HG03439 (cell line): ENCODE measurements at regions not wholly inside any gene's neighbourhood (a gene's known extent, or its start where the extent isn't known, plus 50 kb on each side); places are given as distances from the start of the nearest gene placed in this dataset.
"Not testable (repeated sequence)": the region's sequence is repeated elsewhere in the genome, so short reads cannot be mapped to it uniquely, and the experiment has no call there.

Experiments used
- ATAC-seq: cut with Tn5 transposase; IDR thresholded peaks from one replicate; pipeline ENCODE4 v1.9.1; 2021; ENCODE audit warnings: mild to moderate bottlenecking, moderate library complexity; ENCODE audit not compliant: unreplicated experiment

DNA sequence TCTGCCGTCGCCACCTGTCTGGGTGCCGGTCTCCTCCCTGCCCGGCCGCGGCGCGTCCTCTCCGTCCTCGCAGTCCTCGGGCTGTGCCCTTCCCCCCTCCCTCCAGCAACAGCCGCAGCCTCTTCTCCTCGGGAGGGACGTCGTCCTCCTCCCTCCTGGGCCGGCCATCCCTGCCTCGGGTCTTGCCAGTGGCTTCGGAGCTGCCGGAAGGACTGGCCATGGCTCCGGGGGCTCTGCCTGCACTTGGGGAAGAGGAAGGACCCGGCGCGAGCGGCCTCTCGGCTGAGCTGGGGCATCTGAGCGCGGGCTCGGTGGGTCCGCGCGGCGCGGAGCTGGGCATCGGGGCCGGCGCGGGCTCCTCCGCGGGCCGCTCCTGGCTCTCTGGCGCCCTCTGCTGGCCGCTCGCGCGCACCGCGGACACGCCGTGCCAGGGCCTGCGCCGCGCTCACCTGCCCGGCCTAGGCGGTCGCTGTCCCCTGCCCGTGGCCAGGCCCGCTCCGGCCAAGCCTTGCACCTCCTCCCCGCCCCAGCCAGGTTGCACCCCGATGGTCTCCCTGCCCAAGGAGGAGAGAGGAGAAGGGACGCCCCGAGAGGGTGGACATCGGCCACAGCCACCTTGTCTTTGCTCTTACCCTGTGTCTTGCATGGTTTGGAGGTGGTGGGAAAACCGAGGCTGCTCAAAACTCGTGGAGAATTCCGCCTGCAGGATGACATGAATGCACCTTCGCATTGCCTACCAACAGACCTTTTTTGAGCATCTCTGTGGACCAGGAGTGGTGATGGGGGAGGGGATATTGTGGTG, 83.9 kb upstream of the FRG2C start:
- ATAC-seq: not testable (repeated sequence)

DNA sequence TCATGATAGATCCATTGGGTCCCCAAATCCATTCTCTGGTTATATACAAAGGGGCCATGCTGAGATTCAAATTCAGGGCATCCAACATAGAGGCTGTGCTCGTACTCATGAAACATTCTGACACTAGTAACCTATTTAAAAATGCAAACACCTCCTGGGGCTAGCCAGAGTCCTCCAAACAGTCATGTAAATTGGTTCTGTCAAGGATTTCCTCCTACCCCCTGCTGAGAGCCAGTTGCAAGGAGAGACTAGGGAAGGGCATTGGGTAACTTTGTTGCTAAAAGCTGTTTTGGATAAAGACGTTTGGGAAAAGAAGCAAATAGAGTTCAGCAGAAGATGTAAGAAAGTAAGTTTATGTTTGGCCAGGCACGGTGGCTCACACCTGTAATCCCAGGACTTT, 81.6 kb upstream of the FRG2C start:
- ATAC-seq: not testable (repeated sequence)

DNA sequence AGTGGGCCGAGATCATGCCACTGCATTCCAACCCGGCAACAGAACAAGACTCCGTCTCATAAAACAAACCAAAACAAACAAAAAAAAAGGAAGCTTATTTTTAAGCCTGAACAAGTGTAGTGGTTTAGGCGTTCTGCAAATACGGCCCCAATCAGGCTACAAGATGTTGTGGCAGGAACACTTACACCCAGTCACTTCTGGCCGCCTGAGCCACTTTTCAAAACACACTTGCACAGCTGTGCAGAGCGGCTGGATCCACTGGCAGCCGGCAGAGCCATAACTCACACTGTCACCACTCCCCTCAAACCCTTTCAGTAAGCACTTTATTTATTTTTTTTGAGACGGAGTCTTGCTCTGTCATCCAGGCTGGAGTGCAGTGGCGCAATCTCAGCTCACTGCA, 81.0 kb upstream of the FRG2C start:
- not testable (repeated sequence) for ATAC-seq

DNA sequence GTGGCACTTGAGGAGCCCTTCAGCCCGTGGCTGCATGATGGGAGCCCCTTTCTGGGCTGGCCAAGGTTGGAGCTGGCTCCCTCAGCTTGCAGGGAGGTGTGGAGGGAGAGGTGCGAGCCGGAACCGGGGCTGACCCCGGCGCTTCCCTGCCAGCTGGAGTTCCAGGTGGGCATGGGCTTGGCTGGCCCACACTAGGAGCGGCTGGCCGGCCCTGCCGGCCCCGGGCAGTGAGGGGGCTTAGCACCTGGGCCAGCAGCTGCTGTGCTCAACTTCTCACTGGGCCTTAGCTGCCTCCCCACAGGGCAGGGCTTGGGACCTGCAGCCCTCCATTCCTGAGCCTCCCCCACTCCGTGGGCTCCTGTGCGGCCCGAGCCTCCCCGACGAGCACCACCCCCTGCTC, 76.4 kb upstream of the FRG2C start:
- ATAC-seq: not testable (repeated sequence)

DNA sequence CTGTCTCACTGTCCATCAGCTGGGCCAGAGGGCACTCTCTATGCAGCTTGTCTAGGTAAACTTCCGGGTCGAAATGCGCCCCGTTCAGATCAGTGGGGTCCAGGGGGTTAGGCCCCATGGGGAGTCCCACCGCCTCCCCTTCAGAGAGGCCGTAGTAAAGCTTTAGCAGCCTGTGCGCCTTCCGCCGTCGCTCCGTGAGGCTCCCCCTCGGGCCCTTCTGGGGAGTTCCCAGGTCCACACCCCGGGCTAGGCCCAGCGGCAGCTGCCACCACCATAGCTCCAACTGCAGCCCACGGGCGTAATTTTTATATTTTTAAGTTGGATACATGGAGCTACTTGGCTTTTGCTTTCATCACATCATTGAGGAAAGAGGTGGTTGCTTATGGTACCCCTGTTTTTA, 73.7 kb upstream of the FRG2C start:
- not testable (repeated sequence) for ATAC-seq

DNA sequence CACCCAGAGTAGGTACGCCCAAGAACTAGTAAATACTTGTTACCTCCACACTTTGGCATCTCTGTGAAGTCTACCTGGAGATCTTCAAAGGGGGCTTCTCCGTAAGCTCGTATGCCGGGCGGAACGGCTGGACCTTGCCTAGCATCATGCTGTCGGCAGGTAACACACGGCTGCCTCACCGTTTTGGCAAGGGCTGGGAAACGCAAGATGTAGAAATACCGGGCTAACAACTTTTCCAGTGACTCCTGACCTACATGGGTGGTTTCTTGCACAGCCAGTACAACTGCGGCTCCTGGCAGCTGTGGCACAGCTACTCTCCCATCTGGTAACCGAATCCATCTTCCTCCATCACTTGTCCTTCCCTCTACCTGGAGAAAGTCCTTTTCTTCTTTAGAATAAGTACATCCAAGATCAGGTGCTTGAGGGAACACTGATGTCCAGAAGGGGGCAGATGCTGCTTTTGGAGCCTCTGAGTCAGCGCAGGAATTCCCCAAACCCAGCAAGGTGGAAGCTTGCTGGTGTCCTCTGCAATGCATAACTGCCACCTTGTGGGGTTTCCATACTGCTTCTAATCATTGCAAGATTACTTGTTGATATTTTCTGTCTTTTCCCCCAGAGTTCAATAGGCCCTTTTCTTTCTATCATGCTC, 59.7 kb upstream of the FRG2C start:
- ATAC-seq: not testable (repeated sequence)

DNA sequence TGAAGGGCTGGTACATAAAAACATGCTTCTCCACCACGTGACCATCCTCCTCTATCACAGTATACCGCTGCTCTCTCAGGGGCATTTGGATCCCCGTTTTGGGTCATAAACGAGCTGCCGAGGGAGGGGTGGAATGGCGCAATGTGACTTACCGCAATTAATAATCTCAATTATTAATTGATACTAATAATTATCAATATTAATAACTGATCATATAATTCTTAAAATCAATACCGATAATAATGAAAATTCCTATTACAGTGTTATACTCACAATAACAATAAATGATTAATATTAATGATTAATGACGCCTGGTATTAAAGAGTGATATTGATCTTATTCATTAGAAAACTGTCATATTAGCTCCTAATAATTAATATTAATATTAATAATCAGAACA, 56.1 kb upstream of the FRG2C start:
- not testable (repeated sequence) for ATAC-seq

DNA sequence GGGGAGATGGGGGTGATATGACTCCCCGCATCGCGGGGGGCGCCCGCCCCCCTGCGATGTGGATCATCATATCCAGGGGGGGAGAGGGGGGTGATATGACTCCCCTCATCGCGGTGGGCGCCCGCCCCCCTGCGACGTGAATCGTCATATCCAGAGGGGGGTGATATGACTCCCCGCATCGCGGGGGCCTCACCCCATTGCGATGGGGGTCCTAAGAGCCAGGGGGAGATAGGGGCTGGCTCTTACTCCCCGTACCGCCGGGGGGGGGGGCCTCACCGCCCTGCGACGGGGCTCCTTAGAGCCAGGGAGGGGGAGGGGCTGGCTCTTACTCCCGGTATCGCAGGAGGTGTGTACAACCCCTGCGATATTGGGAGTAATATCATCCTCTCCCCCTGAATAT, 54.5 kb upstream of the FRG2C start:
- not testable (repeated sequence) for ATAC-seq

DNA sequence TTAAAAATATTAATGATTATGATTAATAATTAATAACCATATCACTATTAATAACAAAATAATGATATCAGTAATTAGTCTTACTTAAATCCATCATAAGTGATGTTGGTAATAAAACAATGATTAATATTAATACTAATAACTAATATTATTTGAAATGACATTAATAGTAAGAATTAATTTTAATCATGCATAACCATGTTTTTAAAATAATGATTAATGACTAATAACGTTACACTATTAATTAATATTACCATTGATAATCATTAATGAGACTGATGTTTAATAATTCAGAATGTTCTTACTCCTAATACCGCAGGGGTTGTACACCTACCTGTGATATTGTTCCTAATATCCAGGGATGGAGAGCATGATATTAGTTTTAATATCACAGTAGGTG, 53.4 kb upstream of the FRG2C start:
- ATAC-seq: no peak

DNA sequence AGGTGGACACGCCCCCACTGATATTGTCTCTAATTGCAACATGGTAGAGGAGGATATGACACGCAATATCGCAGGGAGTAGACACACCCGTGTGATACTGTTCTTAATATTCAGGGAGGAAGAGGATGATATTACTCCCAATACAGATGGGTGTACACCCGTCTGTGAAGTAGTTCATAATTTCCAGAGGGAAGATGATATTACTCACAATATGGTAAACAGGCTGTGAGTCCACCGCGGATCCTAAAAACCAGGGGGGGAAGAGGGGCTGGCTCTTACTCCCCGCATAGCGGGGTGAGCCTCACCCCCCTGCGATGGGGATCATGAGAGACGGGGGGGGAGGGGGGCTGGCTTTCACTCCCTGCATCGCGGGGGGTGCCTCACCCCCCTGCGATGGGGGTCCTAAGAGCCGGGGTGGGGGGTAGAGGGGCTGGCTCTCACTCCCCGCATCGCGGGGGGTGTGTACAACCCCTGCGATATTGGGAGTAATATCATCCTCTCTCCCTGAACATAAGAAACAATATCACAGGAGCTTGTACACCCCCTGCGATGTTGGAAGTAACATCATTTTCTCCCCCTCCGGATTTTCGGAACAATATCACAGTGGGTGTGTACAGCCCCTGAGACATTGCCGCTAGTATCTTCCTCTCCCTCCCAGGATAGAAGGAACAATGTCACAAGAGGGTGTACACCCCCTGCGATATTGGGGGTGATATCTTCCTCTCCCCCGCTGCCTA, 52.2 kb upstream of the FRG2C start:
- ATAC-seq: not testable (repeated sequence)
